K562 (cell line): ENCODE measurements at regions not wholly inside any gene's neighbourhood (a gene's known extent, or its start where the extent isn't known, plus 50 kb on each side); places are given as distances from the start of the nearest gene placed in this dataset.

Experiments used
- ATAC-seq: fragments of 200-7000 bp; cut with Tn5 transposase; 3 replicates; pipeline ENCODE4 v1.9.1; 2020; ENCODE audit warnings: moderate library complexity
- BruUV-seq: library from RNA; stranded (reverse); fragments of 400-500 nt; replicated peaks from 2 replicates; lab custom pipeline; 2021; lab: Mats Ljungman, UMichigan
- CTCF ChIA-PET: fragments of 300-600 bp; formaldehyde crosslinking; extraction: SDS; loops from one replicate; lab custom pipeline; 2021; ENCODE audit warnings: low intra/inter-chr PET ratio; lab: Yijun Ruan, JAX
- POLR2A ChIA-PET: fragments of 300-600, 350-650 bp; sonication (Branson Sonifier 250); formaldehyde crosslinking; extraction: SDS; loops from one replicate; lab custom pipeline; 2021; ENCODE audit warnings: antibody characterized with exemption, inconsistent platforms; lab: Yijun Ruan, JAX
- DNase-seq, 4 experiments: peaks; one replicate each; pipeline versions ENCODE4 v3.0.0 to v3.0.0-alpha.2; 2011 to 2018; ENCODE audit warnings: low spot score in 3 of 4, mixed read lengths in 3 of 4; ENCODE audit errors: extremely low read depth in 1 of 4
- FAIRE-seq: peaks from 2 replicates; lab custom pipeline; 2011; peaks lifted over from hg19 to GRCh38; lab: Jason Lieb, UNC
- H2AFZ ChIP-seq: 2 replicates; pipeline ENCODE4 v1.6.0; 2011; ENCODE audit warnings: low read depth, low read length, control low read depth, inconsistent platforms
- H3K27ac ChIP-seq: fragments of 200-600 bp; 3 replicates; pipeline ENCODE4 v1.8.0; 2011; ENCODE audit warnings: low read depth, mild to moderate bottlenecking, control low read depth, inconsistent platforms, low read length, moderate library complexity, mixed read lengths; ENCODE audit errors: extremely low read depth
- H3K27me3 ChIP-seq, 2 experiments: fragments of 300-600 bp in 1 of 2; 2 replicates in 1 of 2; 3 replicates in 1 of 2; pipeline versions ENCODE4 v1.6.0 to v1.8.0; 2011; ENCODE audit warnings: inconsistent platforms in 2 of 2, low read length in 2 of 2, mild to moderate bottlenecking in 1 of 2, mixed read lengths in 1 of 2, moderate library complexity in 1 of 2; ENCODE audit not compliant: control insufficient read depth in 2 of 2, insufficient read depth in 2 of 2
- H3K36me3 ChIP-seq: fragments of 300-600 bp; 3 replicates; pipeline ENCODE4 v1.8.0; 2011; ENCODE audit warnings: mild to moderate bottlenecking, low read length, inconsistent platforms; ENCODE audit not compliant: control insufficient read depth, insufficient read depth
- H3K4me1 ChIP-seq, 2 experiments: fragments of 200-600 bp in 1 of 2; replicated peaks in 1 of 2; 2 replicates in 1 of 2; 3 replicates in 1 of 2; pipeline versions ENCODE4 v1.5.1 to v1.8.0; 2011; ENCODE audit warnings: inconsistent platforms in 2 of 2, low read length in 2 of 2, mild to moderate bottlenecking in 1 of 2, mixed read lengths in 1 of 2, moderate library complexity in 1 of 2; ENCODE audit not compliant: control insufficient read depth in 2 of 2, insufficient read depth in 2 of 2
- H3K4me2 ChIP-seq: 2 replicates; pipeline ENCODE4 v1.6.1; 2011; ENCODE audit warnings: low read length, control low read depth, inconsistent platforms, mixed read lengths; ENCODE audit not compliant: insufficient read depth
- H3K4me3 ChIP-seq: fragments of 200-600 bp; sonication (generic), shearing (Covaris generic); 2 replicates; pipeline ENCODE4 v1.5.1; 2016; ENCODE audit warnings: control low read depth, inconsistent platforms
- H3K79me2 ChIP-seq: fragments of 200-600 bp; 3 replicates; pipeline ENCODE4 v1.8.0; 2011; ENCODE audit warnings: low read length, inconsistent platforms; ENCODE audit not compliant: control insufficient read depth, insufficient read depth
- H3K9ac ChIP-seq, 2 experiments: 2 replicates each; pipeline versions ENCODE4 v1.6.0 to v1.6.1; 2011; ENCODE audit warnings: low read depth in 2 of 2, low read length in 2 of 2, control low read depth in 1 of 2, inconsistent platforms in 1 of 2, mild to moderate bottlenecking in 1 of 2, mixed read lengths in 1 of 2; ENCODE audit not compliant: insufficient read depth in 1 of 2
- H3K9me1 ChIP-seq: one replicate; pipeline ENCODE4 v1.6.0; 2011; ENCODE audit warnings: inconsistent platforms, mild to moderate bottlenecking, low read length, moderate library complexity; ENCODE audit not compliant: control insufficient read depth, insufficient read depth
- H3K9me3 ChIP-seq: replicated peaks from 2 replicates; pipeline ENCODE4 v1.5.1; 2011; ENCODE audit warnings: low read depth, low read length, inconsistent platforms; ENCODE audit not compliant: control insufficient read depth, insufficient read depth
- H4K20me1 ChIP-seq: replicated peaks from 2 replicates; pipeline ENCODE4 v1.6.1; 2011; ENCODE audit warnings: low read length, inconsistent platforms, mixed read lengths; ENCODE audit not compliant: control insufficient read depth, insufficient read depth
- FOXJ2 ChIP-seq: fragments of 200-800 bp; sonication (Bioruptor generic); IDR thresholded peaks from 2 replicates; pipeline ENCODE4 v1.6.1; 2016; ENCODE audit warnings: missing genetic modification characterization, missing compliant biosample characterization
- STAT5B ChIP-seq: fragments of 250-450 bp; sonication (Bioruptor Pico); IDR thresholded peaks from 2 replicates; pipeline ENCODE4 v1.8.0; 2021; ENCODE audit warnings: mild to moderate bottlenecking, inconsistent platforms
- TEAD2 ChIP-seq: fragments of 450-650 bp; IDR thresholded peaks from 2 replicates; pipeline ENCODE4 v1.6.1; 2016; ENCODE audit warnings: missing genetic modification characterization, control low read depth, missing compliant biosample characterization
- ZZZ3 ChIP-seq: fragments of 450-650 bp; IDR thresholded peaks from 2 replicates; pipeline ENCODE4 v1.6.1; 2016; ENCODE audit warnings: antibody characterized with exemption, mild to moderate bottlenecking, moderate library complexity
- WGBS: fragments of 100-300 bp; shearing (Covaris generic); methylation state at CpG from one replicate; pipeline ENCODE4 v1.1.6; 2016; ENCODE audit warnings: low coverage, mixed read lengths; ENCODE audit not compliant: insufficient coverage; ENCODE audit errors: missing lambda C conversion rate; 5-methylcytosine and 5-hydroxymethylcytosine counted together
- in situ Hi-C: fragments of 300-500 bp; cut with MboI; formaldehyde crosslinking; loops from 4 replicates; pipeline ENCODE4 v1.15.0; 2018; ENCODE audit warnings: inconsistent platforms, mixed read lengths
- intact Hi-C: fragments of 100-400 bp; cut with micrococcal nuclease; formaldehyde crosslinking; loops from 2 replicates; pipeline ENCODE4 v1.14.2; 2022

- BruUV-seq: no TSS peak
- no peaks in the 10 kb centered on the region for H3K27me3 ChIP-seq
- intact Hi-C loops: no loop called here
- no peaks in the 10 kb centered on the region for H3K4me1 ChIP-seq
- no peaks in the 10 kb centered on the region for H4K20me1 ChIP-seq
- no peak overlapping the region for H3K4me3 ChIP-seq
- in situ Hi-C loops: no loop called here
- no peak for DNase-seq
- no peak overlapping the region for H2AFZ ChIP-seq
- ChIA-PET POLR2A (no interaction called here), CTCF (no interaction called here)
- H3K9me1 ChIP-seq: no peaks in the 10 kb centered on the region
- no peaks in the 10 kb centered on the region for H3K79me2 ChIP-seq
- no peak overlapping the region for H3K9ac ChIP-seq
- no peak overlapping the region for H3K27ac ChIP-seq
- no peaks in the 10 kb centered on the region for H3K9me3 ChIP-seq
- FAIRE-seq: no peak
- 0% methylated on average over 1 of the region's 1 CpG for WGBS
- no peak overlapping the region for H3K4me2 ChIP-seq
- H3K36me3 ChIP-seq: no peaks in the 10 kb centered on the region
- TF ChIP-seq FOXJ2 (tag) (no peak), TEAD2 (tag) (no peak), STAT5B (no peak), ZZZ3 (no peak)
- TF ChIP-seq, all 486 proteins: peak for 0
- no peak for ATAC-seq
Measured at GRCh38 chr11:128238521-128239265, 348.7 kb downstream of the ETS1 start.
